Right lobe of liver (tissue), 4 donors: ENCODE measurements at regions not wholly inside any gene's neighbourhood (a gene's known extent, or its start where the extent isn't known, plus 50 kb on each side); places are given as distances from the start of the nearest gene placed in this dataset.

Experiments
- CTCF ChIP-seq, 4 donors: fragments of 200-600 bp in 3 of 4; fragments of 450-650 bp in 1 of 4; IDR thresholded peaks; one replicate each; pipeline versions ENCODE4 v1.5.1 to v1.8.0; 2016 to 2022; ENCODE audit warnings: antibody characterized with exemption in 4 of 4, mild to moderate bottlenecking in 2 of 4
- POLR2A ChIP-seq: fragments of 450-650 bp; IDR thresholded peaks from one replicate; pipeline ENCODE4 v1.6.1; 2017; ENCODE audit warnings: antibody characterized with exemption, mild to moderate bottlenecking
- donor health status: DM: no; HTN: no; CAD: no.
- donor health status: DM: no; HTN: no; CAD: no.
- donor health status: DM: no; HTN: yes; CAD: no.

DNA sequence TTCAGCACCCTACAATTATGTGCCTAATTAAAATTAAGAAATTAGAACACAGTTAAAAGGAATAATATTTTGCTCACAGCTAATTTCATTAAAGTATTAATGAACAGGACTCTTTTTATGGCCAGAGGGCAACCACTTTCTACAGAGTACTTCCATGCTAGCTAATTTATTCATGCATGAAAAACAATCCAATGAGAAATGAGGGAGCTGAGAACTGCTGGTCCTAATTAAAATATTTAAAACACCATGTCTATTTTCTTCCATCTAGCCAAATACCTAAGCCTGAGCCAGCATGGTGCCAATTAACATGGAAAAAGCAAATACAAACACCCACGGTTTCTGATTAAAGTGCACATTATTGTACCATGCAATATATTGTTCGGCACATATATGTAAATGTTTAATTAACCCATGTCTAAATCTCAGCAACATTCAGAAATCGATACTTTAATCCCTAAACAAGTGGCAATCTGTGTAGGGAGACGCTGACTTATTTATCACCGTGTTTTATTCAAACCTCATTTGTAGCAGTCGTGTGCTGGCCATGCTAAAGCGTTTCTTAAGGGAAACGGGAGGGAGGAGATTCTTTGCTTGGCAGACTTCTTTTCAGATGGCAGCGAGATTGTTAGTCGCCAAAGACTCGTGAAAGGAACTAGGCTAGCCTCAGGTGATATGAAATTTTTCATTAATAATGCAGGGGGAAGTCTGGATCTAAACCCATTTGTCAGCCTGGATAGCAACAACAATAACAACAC, 193.5 kb downstream of the ANXA2 start:
- TF ChIP-seq CTCF (IDR thresholded peaks at IDR 0.05) (no peak), POLR2A (no peak)
